EL (cell line): ENCODE measurements at regions not wholly inside any gene's neighbourhood (a gene's known extent, or its start where the extent isn't known, plus 50 kb on each side); places are given as distances from the start of the nearest gene placed in this dataset.

Source experiments
- DNase-seq: peaks from one replicate; pipeline ENCODE4 v3.0.0-alpha.2; 2016

DNA sequence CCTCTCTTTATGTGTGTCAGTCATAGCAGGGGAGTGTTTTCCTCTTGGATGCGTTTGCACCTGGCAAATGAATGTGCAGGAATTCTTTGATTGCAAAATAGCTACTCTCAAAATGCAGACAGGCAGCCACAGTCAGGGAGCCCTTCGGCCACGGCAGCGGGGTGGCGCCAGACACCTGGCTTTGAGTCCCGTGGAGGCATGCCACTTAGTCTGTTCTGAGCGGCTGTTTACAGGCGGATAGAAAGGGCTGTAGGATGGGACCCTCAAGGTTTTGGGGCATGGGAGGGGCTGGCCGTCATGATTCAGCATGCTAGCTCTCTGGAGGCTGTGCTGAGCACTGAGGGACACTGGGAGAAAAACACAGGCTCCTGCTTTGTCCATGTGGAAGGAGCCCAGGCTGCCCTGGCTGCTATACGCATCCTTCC, 117.1 kb downstream of the SLC25A47 start:
- DNase-seq = peak; percentile 43

DNA sequence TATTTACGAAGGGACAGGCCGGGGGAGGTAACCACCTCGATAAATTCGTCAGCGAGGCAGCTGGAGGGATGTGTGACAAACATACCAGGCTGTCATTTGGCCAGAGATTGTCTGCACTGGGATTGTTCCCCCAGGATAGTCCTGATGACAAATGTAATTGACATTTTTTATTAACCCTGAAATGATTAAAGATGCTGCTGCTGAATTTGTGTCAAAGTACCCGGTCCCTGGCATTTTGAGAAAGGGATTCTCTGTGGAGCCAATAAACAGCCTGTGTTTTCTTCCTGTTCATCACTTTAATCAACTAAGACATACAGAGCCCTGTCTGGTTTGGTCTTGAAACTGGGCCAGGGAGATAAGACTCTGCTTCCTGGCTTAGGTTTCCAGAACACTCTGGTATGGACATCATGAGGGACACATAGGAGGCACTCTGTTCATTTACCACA, 117.6 kb downstream of the SLC25A47 start:
- no peak for DNase-seq

DNA sequence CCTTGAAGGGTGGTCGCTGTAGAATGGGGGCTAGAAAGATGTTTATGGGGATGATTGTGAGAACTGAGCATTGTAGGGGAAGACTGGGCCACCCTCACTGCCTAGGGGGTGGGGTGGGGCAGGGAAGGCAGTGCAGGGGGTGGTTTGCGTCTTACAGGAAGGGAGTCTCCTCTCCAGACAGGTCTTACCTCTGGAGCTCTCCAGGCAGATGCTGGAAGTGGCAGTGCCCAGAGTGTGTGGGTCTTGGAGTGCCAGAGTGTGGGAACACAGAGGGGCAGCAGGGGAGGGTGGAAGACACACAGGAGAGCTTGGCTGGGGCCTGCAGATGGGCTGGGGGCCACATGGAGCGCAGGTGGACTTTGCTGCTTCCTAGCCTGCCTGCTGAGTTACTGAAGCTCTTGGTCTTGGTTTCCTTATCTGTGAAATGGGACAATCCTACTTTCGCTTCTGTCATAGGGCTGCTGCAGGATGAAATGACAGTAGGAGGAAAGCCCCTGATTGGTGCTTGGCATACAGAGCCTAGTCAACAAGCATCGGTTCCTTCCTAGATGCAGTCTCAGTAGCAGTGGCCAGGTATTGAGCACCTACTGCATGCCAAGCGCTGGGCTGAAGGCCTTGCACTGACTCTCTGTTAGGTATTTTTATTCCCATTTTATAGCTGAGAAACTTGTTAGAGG, 118.3 kb downstream of the SLC25A47 start:
- no peak for DNase-seq

DNA sequence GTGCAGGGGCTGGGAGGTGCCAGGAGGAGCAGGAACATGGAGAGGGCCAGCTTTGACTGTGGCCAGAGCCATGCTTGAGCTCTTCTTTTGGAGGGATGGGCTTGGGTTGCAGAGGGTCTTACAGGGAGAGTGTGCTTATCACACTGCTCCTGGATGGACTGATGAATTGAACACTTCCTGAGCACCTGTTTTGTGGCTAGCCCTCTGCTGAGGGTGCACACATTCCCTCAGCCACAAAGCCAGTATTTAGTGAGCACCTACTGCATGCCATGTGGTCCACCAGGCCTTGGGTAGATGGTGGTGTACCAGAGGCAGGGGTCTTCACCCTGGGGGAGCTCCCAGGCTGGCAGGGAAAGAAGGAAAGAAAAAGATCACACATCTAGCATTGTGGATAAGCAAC, 118.9 kb downstream of the SLC25A47 start:
- DNase-seq = no peak

DNA sequence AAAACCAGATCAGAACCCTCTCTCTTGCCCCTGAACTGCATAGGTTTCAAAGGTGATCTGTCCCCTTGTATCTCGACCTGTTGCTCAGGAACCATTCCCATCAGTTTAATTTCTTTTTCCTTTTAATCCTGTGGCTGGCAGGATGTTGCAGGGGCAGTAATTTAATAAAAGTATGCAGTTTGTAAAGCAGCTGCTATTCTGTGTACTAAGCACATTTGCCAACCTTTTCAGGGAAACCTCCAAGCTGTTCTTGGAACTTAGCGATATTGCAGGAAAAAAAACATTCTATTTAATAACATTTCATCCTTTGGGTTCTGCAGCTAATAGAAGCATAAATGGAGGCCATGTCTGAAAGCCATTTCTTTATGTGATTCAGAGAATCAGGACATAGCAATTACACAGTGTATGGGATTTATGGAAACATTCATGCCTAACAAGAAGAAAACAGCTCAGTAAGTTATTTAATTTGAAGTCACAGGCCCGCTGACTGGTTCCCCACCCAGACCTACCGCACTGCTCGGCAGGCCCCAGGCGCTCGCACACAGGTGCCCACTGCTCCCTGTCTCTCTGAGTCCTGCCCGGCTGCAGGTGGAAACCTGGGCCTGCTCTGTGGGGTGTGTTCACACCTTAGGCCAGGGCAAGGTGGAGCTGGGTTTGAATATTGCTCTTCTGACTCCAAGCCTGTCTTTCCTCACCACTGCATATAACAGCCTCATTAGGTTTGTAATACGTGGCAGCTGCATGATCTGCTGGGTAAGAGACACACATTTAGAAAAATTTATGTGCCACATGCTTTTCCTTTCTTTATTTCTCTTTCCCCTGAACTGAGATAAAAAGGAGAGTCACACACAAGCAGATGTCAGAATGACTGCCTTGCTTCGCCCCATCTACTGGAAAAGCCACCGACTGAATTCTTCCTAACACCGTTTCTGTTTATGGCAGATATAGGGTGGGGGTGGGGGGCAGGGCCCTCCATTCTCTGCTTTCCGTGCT, 119.7 kb downstream of the SLC25A47 start:
- no peak for DNase-seq

DNA sequence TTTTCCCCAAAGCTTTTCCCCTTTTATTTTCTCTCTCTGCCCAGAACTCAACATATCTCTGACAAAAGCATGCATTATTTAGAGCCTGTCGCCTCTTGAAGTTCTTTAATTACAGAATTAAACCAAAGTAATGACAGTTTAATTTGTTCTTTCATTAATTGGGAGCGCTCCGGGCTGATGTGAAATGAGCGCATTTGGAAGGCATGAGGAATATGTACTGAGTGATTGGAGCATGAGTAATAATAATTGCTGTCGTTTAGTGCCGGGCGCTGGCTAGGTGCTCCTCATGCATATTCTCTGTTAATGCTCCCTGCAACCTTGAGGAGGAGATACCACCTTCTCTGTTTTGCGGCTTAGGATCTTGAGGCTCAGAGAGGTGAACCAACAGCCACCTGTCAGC, 120.5 kb downstream of the SLC25A47 start:
- peak; percentile 67 for DNase-seq

DNA sequence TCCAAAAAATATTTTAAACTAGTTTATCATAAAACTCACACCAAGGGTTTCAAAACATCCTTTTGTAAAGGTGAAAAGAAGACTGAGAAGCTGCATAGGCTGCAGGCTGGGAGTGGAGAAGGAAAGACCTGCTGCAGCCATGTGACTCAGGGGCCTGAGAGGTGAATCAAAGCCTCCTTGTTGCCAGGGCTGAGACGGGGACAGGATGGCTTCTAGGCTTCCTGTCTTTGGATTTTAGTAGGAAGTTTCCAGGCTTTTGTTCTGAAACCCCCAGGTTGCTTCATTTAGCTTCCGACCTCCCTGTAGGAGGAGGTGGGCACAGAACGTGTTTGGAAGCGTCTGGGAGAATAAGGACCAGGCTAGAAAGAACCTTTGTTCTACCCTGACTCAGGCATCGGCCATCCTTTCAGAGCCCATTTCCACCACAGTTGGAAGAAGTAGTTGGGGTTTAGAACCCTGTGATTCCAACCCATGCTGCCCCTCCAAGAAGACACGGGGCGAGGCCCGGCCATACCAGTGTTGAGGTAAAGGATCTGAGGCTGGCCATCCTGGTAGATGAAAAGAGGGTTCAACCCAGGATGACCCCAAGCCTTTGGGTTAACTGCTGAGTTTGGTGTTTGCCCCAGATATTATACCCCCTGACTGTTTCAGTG, 122.4 kb downstream of the SLC25A47 start:
- no peak for DNase-seq

DNA sequence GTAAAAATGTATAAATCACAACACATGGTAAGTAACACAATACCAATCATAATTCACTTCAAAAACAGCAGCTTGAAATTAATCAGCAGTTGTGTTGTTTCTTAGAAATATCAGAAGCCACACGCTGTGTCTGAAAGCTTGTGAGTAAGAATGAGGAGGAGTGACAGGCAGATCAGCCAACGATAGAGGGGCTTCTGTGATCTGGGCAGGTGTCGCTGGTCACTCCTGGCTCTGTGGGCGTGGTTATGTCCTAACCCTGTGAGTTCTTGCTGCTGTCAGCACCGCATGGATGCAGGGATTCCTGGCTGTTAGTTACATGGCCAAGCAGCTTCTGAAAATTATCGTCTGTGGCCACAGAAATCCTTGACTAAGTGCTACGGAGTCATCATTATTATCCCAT, 123.4 kb downstream of the SLC25A47 start:
- no peak for DNase-seq

DNA sequence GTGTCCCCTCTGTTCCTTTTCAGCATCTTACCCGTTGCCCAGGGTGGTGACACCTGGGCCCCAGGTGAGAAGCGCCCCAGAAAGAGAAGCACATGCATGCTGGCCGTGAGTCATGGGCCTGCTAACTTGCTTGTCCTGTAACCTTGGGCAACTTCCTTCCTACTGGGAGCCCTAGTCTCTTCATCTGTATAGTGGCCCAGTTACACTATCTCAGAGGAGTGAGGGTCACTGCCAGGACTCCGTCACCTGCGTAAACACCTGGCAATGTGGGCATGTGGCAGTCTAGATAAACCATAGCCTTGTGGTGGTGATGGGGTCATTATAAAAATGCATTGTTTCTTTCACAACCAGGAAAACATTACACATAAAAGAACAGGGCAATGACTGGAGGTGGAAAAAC, 125.2 kb downstream of the SLC25A47 start:
- no peak for DNase-seq

DNA sequence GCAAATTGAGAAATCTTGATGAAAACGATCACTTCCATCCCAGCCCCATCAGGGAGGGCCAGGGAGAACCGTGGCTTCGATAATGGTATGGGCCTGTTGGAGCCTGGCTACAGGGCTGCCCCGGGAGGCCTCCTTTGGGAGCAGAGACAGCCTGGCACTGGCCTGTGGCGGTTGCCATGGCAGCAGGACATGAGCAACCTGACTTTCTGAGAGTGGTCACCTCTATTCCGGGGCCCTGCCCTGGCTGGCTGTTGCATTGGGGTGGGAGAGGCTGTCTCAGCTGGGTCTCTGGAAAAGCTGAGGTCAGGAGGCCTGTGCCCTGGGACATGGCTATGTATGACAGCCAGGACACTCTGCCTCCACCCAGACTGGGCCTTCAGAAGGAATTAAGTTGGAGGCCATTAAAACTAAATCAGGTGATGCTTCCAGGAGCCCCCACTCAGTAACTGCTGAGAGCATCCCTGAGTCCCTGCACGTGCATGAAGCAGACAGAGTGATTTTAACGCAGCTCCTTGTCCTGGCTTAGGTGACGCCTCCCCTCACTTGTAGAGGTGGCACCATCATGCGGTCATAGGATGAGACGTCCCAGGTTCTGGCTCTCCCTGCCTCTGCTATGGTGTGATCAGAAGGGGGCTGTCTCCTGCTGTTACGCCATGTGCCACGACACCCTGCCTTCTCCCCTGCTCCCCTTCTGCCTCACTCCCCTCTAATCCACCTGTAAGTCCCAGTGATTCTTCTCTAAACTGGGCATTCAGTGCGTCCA, 126.3 kb downstream of the SLC25A47 start:
- no peak for DNase-seq

DNA sequence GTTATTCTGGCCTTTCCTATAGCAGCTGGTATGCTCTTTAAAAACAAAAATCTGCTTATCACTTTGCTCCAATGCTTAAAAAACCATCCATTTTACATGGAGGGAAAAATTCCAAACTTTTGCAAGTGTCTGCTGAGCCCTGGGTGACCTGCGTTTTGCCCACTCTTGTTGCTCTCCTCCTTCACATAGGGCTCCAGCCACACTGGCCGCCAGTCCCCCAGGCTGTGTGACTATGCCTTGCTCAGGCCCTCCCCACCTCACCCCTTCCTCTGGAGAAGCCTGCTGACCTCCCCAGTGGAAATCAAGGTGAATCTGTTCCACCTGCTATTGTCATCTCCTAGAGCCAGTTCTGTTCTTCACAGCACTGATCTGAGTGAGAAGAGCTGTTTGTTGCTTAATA, 126.9 kb downstream of the SLC25A47 start:
- DNase-seq = no peak

DNA sequence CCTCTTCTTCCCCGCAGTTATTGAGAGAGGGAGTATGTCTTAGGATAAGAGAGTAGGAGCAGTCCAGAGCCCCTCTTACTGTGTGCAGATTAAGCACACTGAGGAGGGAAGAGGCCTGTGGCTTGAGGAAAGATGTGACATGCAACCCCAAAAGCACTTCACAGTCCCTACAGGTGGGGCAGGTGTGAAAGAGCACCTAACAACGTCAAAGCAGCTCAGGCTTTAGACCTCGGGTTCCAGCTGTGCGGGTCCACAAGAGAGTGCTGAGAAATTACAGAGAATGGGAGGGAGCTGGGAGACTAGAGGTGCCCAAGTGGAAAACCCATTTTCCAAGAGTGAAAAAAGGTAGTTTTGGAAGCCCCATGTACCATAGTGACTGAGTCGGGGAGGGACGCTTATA, 127.6 kb downstream of the SLC25A47 start:
- DNase-seq = no peak

DNA sequence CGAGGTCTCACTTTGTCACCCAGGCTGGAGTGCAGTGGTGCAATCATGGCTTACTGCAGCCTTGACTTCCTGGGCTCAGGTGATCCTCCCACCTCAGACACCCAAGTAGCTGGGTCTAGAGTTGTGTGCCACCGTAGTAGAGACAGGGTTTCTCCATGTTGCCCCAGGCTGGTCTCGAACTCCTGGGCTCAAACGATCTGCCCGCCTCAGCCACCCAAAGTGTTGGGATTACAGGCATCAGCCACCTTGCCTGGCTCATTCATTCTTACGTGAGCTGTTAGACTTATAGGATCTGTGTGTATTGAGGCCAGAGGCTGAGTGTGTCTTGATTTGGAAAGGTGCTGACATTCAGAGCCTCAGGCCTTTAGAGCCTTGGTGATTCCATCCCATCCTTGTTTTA, 128.1 kb downstream of the SLC25A47 start:
- DNase-seq = no peak

DNA sequence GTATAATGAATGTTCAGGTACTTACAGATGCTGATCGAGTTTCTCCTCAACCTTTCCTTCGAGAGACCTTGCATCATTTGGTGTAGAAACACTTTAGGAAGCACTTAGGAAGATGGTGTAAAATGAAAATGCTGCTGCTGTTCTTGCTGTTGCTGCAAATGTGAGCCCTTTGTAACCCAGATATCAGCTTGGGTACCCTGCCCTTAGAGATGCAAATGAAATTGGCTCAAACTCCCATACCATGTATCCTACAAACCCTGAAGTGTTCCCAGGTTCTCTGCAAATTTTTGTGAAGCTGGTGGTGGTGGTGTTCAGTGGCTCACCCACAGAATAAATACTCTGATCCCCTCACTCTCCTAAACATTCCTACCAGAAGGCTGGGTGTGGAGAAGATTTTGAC, 130.8 kb downstream of the SLC25A47 start:
- DNase-seq = no peak

DNA sequence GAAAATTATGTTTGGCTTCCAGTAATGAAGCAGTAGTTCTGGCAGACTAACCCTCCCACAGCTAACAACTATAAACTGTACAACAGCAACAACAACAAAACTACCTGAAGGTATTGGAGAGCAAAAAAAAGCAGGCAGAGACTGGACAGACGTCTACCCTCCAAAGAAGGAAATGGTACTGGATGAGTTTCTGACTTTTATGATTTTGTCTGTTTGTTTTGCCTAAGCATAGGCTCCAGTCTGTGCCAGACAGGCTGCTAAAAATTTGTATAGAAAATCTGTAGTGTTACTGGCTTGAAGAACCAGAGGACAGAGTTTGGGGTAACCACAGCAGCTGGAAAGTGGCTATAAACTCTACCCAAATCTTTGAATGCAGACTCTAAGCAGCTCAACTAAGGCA, 131.3 kb downstream of the SLC25A47 start:
- DNase-seq = no peak

DNA sequence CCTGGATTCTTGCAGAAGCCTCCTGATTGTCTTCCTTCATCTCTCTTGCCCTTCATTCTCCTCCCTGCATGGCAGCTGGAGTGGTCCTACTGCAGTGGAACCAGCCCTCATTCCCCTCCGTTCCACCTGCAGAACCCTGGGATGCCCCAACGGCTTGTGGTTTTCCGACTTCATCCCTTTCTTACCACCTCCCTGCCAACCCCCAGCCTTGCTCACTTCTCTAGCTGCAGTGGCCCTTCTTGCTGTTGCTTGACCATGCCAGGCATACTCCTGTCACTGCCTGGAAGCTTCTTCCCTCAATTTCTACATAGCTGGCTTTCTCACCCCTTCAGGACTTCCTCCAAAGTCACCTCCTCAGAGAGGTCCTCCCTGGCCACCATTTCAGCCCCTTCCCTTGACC, 123.3 kb downstream of the BEGAIN start:
- DNase-seq = no peak

DNA sequence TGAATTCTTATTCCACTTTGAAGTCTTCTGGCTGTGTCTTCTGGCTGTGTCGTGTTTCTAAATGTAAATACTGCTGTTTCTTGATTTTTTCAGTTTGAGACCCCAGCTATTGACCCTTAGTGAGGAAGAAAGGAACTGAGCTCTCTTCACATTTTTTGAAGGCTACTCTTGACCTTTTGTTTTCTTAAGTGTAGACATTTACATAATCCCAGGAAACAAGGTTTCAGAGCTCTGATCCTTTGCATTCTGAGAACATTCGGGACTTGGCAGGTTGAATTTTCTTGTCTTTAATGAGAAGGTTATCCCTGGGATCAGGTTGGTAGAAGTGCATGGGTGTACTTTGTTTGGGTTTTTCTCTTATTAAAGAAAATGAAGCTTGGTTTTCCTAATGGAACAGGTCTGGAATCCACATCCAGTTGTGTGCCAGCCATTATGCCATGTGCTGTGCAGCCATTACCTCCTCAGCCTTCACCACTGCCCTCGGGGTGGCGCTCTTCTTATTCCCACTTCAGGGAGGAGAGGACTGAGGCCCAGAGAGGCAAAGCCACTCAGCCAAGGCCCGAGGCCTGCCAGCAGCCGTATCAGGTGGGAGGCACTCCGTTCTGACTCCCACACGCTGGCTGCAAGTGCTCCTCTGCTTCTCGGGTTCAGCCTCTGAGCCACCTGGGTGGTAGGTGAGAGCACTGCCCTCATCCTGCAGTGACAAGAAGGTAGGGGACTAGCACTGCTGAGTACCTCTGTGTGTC, 120.9 kb downstream of the BEGAIN start:
- no peak for DNase-seq

DNA sequence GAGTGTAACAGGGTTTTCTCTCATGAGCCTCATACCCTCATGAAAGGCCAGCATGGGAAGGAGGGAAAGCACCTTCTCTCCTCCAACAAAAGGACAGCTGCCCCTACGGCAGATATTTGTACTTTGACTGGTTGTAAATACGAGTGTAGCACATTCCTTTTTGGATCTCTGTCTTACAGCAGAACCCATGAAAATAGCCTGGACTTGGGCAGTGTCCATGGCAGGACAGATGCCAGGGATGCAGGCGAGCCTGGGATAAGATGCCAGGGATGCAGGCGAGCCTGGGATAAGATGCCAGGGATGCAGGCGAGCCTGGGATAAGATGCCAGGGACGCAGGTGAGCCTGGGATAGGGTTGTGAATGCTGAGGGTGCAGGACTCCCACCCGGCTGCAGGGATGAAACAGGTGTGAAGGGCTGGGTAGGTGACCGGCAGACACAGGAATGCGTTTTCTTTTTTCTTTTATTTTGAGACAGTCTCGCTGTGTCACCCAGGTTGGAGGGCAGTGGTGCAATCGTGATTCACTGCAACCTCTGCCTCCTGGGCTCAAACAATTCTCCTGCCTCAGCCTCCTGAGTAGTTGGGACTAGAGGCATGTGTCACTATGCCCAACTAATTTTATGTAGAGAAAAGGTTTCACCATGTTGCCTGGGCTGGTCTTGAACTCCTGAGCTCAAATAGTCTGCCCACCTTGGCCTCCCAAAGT, 120.0 kb downstream of the BEGAIN start:
- no peak for DNase-seq

DNA sequence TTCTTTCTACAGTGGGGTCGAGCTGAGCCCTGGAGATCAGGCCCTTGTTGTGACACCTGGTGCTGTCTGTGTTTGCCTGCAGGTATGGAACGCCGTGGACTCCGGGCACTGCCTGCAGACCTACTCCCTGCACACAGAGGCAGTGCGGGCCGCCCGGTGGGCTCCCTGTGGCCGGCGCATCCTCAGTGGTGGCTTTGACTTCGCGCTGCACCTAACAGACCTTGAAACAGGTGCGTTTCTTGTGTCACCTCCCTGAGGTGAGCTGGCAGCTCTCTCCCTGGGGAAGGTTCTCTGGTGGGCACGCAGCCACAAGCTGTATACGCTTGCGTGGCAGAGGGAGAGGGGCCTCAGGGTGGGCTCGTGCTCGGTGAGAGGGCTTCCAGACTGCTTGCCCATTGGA, 119.3 kb downstream of the BEGAIN start:
- no peak for DNase-seq

DNA sequence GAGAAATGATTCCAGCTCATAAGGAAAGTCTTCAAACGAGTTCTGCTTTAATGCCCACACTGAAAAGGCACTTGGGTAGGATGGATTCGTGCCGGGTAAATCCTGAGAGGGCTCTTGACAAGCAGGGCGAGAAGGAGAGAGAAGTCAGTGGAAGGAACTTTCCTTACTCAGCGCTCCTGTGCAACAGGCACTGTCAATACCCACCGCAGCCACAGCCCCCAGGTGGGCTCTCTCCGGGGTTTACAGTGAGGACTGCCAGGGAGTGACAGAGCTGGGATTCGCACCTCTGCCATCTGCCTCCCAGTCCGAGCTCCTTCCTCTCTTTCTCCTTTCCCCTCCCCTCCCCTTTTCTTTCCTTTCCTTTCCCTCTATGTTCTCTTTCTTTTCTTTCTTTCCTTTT, 118.7 kb downstream of the BEGAIN start:
- DNase-seq = no peak
